Stimulated activated CD4-positive, alpha-beta T cell treated with anti-CD3 and anti-CD28 coated beads, Interleukin-2, amount 100 ng/mL, for 24 hours (primary cell): ENCODE measurements at regions not wholly inside any gene's neighbourhood (a gene's known extent, or its start where the extent isn't known, plus 50 kb on each side); places are given as distances from the start of the nearest gene placed in this dataset.
A peak's percentile ranks its signal among the peaks of the same experiment; 100 is the strongest.

Experiments used
- DNase-seq, 2 donors: peaks; one replicate each; pipeline ENCODE4 v3.0.0-alpha.2; 2020

GRCh38 chr9:113646946-113647914 is 183.7 kb downstream of the RGS3 start:
- no peak for DNase-seq

GRCh38 chr9:113648048-113648447 is 184.5 kb downstream of the RGS3 start:
- DNase-seq, result no peak

DNA sequence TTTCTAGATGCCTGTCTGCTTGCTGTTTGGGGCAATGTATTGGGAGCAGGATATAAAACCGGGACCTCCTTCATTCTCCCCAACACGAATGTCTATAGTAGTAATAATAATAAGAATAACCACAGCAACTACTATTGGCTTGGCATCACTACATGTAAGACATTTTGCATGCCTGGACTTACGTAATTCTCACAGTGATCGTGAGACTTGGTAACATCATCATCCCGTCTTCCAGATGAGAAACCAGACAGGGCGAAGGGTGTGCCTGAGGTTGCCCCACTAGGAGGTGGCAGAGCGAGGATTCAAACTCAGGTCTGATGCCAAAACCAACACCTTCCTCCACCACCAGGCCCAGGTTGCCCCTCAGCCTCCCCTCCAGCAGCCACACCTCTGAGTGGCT is 185.1 kb downstream of the RGS3 start:
- DNase-seq, result no peak

GRCh38 chr9:113649054-113649453 is 185.5 kb downstream of the RGS3 start:
- no peak for DNase-seq

DNA sequence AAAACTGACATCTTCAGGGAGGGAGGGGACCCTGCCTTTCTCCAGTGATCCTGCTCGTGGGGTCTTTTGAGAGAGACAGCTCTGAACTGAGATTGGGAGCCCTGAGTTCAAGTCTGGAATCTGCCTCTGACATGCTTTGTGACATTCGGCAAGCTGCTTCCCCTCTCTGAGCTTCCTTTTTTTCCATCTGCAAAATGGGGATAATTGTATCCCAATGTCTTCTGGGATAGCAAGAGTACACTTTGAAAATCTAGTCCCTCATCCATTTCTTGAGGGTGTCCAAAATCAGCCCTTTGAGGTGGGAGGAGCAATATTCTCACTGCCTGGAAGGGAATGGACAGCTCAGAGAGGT is 186.3 kb downstream of the RGS3 start:
- DNase-seq, result no peak

GRCh38 chr9:113650207-113651131 is 186.9 kb downstream of the RGS3 start:
- DNase-seq, result no peak

- no peak for DNase-seq
Observed at GRCh38 chr9:113651896-113652295, 188.4 kb downstream of the RGS3 start.

- DNase-seq, result no peak
Observed at GRCh38 chr9:113652355-113653152, 189.0 kb downstream of the RGS3 start.

GRCh38 chr9:113653746-113654604 is 190.4 kb downstream of the RGS3 start:
- no peak for DNase-seq

- no peak for DNase-seq
Observed at GRCh38 chr9:113654605-113655428, 191.3 kb downstream of the RGS3 start.

GRCh38 chr9:113656771-113657670 is 193.5 kb downstream of the RGS3 start:
- DNase-seq, result no peak

GRCh38 chr9:113657765-113658544 is 194.4 kb downstream of the RGS3 start:
- peak; percentile 86 to 90 for DNase-seq

DNA sequence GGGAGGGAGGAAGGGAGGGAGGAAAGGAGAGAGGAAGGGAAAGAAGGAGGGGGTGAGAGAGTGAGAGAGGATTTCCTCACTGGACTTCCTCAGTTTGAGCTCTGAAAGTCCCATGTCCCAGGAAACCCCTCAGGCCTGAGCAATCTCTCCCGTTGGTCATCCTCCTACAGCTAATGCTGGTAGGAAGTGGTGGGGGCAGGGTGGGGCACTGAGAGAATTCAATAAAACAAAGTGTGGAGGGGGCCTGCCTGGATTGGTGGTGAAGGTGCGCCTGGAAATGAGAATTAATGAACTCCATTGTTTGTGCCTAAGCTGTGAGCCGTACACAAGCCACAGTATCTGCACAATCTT is 195.0 kb downstream of the RGS3 start:
- DNase-seq, result no peak

- DNase-seq, result no peak
Observed at GRCh38 chr9:113659039-113659438, 195.5 kb downstream of the RGS3 start.

- DNase-seq, result no peak
Observed at GRCh38 chr9:113659740-113660139, 196.2 kb downstream of the RGS3 start.

- no peak for DNase-seq
Observed at GRCh38 chr9:113660196-113660595, 196.7 kb downstream of the RGS3 start.

DNA sequence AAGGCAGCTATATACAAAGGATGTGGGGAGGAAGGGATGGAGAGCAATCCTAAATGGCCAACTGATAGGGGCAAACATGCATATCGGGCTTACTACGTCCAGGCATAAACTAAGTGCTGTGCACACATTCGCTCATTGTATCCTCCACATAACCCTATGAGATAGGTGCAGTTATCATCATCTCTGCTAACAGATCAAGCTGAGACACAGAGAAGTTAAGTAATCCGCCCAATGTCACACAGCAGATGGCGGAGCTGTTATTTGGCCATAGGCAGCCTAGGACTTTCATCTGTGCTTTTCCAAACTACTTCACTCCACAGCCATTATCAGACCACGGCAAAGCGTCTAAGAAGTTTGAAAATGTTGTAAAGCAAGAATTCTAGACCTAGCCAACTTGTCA is 197.5 kb downstream of the RGS3 start:
- no peak for DNase-seq

GRCh38 chr9:113664181-113664875 is 200.8 kb downstream of the RGS3 start:
- DNase-seq, result no peak
